GM23338 (cell line): ENCODE measurements at regions not wholly inside any gene's neighbourhood (a gene's known extent, or its start where the extent isn't known, plus 50 kb on each side); places are given as distances from the start of the nearest gene placed in this dataset.
A peak's percentile ranks its signal among the peaks of the same experiment; 100 is the strongest.

Experiments used
- ATAC-seq: fragments of 200-7000 bp; cut with Tn5 transposase; 3 replicates; pipeline ENCODE4 v1.9.1; 2020
- DNase-seq: peaks from one replicate; pipeline ENCODE4 v3.0.0-alpha.2; 2015; ENCODE audit warnings: low spot score
- H2AFZ ChIP-seq: fragments of 200-600 bp; sonication (generic); 2 replicates; pipeline ENCODE4 v1.8.0; 2016; ENCODE audit warnings: antibody characterized with exemption, mild to moderate bottlenecking, moderate library complexity
- H3F3A ChIP-seq: fragments of 200-600 bp; sonication (generic); replicated peaks from 2 replicates; pipeline ENCODE4 v1.8.0; 2017; ENCODE audit warnings: antibody characterized with exemption, mixed run types, low read depth
- H3K27ac ChIP-seq: fragments of 200-600 bp; sonication (generic); 2 replicates; pipeline ENCODE4 v1.6.1; 2016; ENCODE audit warnings: low read depth
- H3K27me3 ChIP-seq: fragments of 200-600 bp; sonication (generic); 2 replicates; pipeline ENCODE4 v1.8.0; 2016; ENCODE audit warnings: mild to moderate bottlenecking, mixed run types, moderate library complexity; ENCODE audit not compliant: insufficient read depth
- H3K36me3 ChIP-seq: fragments of 200-600 bp; sonication (generic); 2 replicates; pipeline ENCODE4 v1.8.0; 2016; ENCODE audit warnings: mild to moderate bottlenecking; ENCODE audit not compliant: insufficient read depth
- H3K4me1 ChIP-seq: fragments of 200-600 bp; sonication (generic); 2 replicates; pipeline ENCODE4 v1.8.0; 2016; ENCODE audit warnings: mild to moderate bottlenecking, moderate library complexity; ENCODE audit not compliant: insufficient read depth
- H3K4me2 ChIP-seq: fragments of 200-600 bp; sonication (generic); 2 replicates; pipeline ENCODE4 v1.7.1; 2017; ENCODE audit warnings: mixed run types
- H3K4me3 ChIP-seq: fragments of 200-600 bp; sonication (generic); 2 replicates; pipeline ENCODE4 v1.6.1; 2016; ENCODE audit warnings: mixed run types
- H3K79me2 ChIP-seq: fragments of 200-600 bp; sonication (generic); replicated peaks from 2 replicates; pipeline ENCODE4 v1.8.0; 2017; ENCODE audit warnings: mild to moderate bottlenecking; ENCODE audit not compliant: insufficient read depth
- H3K9me2 ChIP-seq: fragments of 200-600 bp; sonication (generic); 2 replicates; pipeline ENCODE4 v1.8.0; 2017; ENCODE audit not compliant: insufficient read depth
- H4K20me1 ChIP-seq: fragments of 200-600 bp; sonication (generic); replicated peaks from 2 replicates; pipeline ENCODE4 v1.8.0; 2017; ENCODE audit warnings: mild to moderate bottlenecking; ENCODE audit not compliant: insufficient read depth
- H3K27ac Mint-ChIP-seq: 2 replicates; pipeline ENCODE4 v1.8.0; 2020; ENCODE audit warnings: inconsistent platforms, mild to moderate bottlenecking, moderate library complexity, mixed read lengths
- H3K27me3 Mint-ChIP-seq: 3 replicates; pipeline ENCODE4 v1.8.0; 2022; ENCODE audit warnings: low read depth, mild to moderate bottlenecking, moderate library complexity, mixed read lengths, inconsistent platforms; ENCODE audit not compliant: insufficient read depth, poor library complexity
- H3K36me3 Mint-ChIP-seq: 3 replicates; pipeline ENCODE4 v1.8.0; 2021; ENCODE audit warnings: low read depth, mild to moderate bottlenecking, inconsistent platforms, moderate library complexity, mixed read lengths
- H3K4me1 Mint-ChIP-seq: 3 replicates; pipeline ENCODE4 v1.8.0; 2020; ENCODE audit warnings: mild to moderate bottlenecking, inconsistent platforms, mixed read lengths
- H3K4me3 Mint-ChIP-seq: 3 replicates; pipeline ENCODE4 v1.8.0; 2021; ENCODE audit warnings: moderate library complexity, mild to moderate bottlenecking, inconsistent platforms, mixed read lengths
- H3K9me3 Mint-ChIP-seq: 3 replicates; pipeline ENCODE4 v1.8.0; 2020; ENCODE audit warnings: moderate library complexity, mild to moderate bottlenecking, inconsistent platforms, mixed read lengths
- CREB1 ChIP-seq: fragments of 250-450 bp; sonication (Bioruptor Pico); IDR thresholded peaks from 2 replicates; pipeline ENCODE4 v1.5.0; 2020; ENCODE audit warnings: low read depth, mild to moderate bottlenecking, moderate library complexity
- EZH2 ChIP-seq: fragments of 200-600 bp; sonication (generic); IDR thresholded peaks from one replicate; pipeline ENCODE4 v1.8.0; 2017; ENCODE audit warnings: antibody characterized with exemption, mild to moderate bottlenecking, low read depth; ENCODE audit not compliant: unreplicated experiment
- EZH2phosphoT487 ChIP-seq: fragments of 200-600 bp; sonication (generic); IDR thresholded peaks from one replicate; pipeline ENCODE4 v1.8.1; 2018; ENCODE audit warnings: antibody characterized with exemption; ENCODE audit not compliant: unreplicated experiment
- JUNB ChIP-seq: IDR thresholded peaks from one replicate; pipeline ENCODE4 v1.6.1; 2016; ENCODE audit warnings: antibody characterized with exemption; ENCODE audit not compliant: unreplicated experiment
- POLR2AphosphoS5 ChIP-seq: IDR thresholded peaks from 2 replicates; pipeline ENCODE4 v1.6.1; 2016; ENCODE audit warnings: antibody characterized with exemption, low read depth
- ZNF114 ChIP-seq: fragments of 250-450 bp; sonication (Bioruptor Pico); IDR thresholded peaks from 2 replicates; pipeline ENCODE4 v1.5.0; 2020; ENCODE audit warnings: mild to moderate bottlenecking, moderate library complexity
- ZNF331 ChIP-seq: fragments of 250-450 bp; sonication (Bioruptor Pico); IDR thresholded peaks from 2 replicates; pipeline ENCODE4 v1.5.0; 2020; ENCODE audit warnings: low read depth, mild to moderate bottlenecking, moderate library complexity
- TF ChIP-seq, protein P1 (sequence below): fragments of 250-450 bp; sonication (Bioruptor Pico); IDR thresholded peaks from 2 replicates; pipeline ENCODE4 v1.5.0; 2020; ENCODE audit warnings: mild to moderate bottlenecking, moderate library complexity
- TF ChIP-seq, protein P2 (sequence below), 2 experiments: fragments of 200-600 bp in 1 of 2; sonication (generic) in 1 of 2; conservative IDR thresholded peaks; 2 replicates each; pipeline versions ENCODE4 v1.5.1 to v1.6.1; 2016 to 2017; ENCODE audit warnings: antibody characterized with exemption in 2 of 2, low read depth in 2 of 2, mild to moderate bottlenecking in 2 of 2, moderate library complexity in 1 of 2
- TF ChIP-seq, protein P3 (sequence below): IDR thresholded peaks from one replicate; pipeline ENCODE4 v1.6.1; 2018; ENCODE audit warnings: antibody characterized with exemption; ENCODE audit not compliant: unreplicated experiment

DNA sequence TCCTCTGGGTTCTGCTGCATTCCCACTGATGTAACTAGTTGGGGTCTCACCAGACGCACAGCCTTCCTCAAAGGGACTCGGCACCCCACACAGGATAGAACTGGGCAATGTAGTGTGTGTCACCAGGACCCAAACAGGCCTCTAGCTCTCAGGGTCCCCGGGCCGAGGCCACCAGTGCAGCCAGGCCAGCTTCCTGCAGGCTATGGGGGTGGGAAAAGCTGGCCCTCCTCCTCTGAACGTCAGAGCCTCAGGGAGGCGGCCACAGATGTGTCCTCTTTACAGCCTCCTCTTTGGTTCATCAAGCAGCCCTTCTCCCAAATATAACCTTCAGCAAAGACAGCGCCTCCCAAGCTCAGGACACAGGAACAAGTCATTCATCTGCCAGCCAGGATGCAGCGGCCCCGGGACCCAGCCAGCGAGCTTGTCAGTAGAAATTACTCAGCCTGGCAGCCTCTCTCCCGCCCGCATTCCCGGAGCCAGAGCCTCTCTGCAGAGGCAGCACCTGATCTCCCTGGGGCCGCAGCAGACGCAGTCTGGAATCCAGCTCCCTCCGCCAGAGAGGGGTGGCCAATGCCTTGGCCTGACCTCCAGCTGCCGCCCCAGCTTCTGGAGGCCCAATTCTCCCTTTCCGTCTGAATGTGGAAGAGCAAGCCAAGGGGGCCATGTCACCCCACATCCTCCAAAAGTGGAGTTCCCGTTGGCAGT is 288.5 kb downstream of the FBXW7 start (continued):
- TF ChIP-seq ZNF114 (no peak), CREB1 (CRISPR knock-in tag) (no peak)
- TF ChIP-seq, protein P1, sequence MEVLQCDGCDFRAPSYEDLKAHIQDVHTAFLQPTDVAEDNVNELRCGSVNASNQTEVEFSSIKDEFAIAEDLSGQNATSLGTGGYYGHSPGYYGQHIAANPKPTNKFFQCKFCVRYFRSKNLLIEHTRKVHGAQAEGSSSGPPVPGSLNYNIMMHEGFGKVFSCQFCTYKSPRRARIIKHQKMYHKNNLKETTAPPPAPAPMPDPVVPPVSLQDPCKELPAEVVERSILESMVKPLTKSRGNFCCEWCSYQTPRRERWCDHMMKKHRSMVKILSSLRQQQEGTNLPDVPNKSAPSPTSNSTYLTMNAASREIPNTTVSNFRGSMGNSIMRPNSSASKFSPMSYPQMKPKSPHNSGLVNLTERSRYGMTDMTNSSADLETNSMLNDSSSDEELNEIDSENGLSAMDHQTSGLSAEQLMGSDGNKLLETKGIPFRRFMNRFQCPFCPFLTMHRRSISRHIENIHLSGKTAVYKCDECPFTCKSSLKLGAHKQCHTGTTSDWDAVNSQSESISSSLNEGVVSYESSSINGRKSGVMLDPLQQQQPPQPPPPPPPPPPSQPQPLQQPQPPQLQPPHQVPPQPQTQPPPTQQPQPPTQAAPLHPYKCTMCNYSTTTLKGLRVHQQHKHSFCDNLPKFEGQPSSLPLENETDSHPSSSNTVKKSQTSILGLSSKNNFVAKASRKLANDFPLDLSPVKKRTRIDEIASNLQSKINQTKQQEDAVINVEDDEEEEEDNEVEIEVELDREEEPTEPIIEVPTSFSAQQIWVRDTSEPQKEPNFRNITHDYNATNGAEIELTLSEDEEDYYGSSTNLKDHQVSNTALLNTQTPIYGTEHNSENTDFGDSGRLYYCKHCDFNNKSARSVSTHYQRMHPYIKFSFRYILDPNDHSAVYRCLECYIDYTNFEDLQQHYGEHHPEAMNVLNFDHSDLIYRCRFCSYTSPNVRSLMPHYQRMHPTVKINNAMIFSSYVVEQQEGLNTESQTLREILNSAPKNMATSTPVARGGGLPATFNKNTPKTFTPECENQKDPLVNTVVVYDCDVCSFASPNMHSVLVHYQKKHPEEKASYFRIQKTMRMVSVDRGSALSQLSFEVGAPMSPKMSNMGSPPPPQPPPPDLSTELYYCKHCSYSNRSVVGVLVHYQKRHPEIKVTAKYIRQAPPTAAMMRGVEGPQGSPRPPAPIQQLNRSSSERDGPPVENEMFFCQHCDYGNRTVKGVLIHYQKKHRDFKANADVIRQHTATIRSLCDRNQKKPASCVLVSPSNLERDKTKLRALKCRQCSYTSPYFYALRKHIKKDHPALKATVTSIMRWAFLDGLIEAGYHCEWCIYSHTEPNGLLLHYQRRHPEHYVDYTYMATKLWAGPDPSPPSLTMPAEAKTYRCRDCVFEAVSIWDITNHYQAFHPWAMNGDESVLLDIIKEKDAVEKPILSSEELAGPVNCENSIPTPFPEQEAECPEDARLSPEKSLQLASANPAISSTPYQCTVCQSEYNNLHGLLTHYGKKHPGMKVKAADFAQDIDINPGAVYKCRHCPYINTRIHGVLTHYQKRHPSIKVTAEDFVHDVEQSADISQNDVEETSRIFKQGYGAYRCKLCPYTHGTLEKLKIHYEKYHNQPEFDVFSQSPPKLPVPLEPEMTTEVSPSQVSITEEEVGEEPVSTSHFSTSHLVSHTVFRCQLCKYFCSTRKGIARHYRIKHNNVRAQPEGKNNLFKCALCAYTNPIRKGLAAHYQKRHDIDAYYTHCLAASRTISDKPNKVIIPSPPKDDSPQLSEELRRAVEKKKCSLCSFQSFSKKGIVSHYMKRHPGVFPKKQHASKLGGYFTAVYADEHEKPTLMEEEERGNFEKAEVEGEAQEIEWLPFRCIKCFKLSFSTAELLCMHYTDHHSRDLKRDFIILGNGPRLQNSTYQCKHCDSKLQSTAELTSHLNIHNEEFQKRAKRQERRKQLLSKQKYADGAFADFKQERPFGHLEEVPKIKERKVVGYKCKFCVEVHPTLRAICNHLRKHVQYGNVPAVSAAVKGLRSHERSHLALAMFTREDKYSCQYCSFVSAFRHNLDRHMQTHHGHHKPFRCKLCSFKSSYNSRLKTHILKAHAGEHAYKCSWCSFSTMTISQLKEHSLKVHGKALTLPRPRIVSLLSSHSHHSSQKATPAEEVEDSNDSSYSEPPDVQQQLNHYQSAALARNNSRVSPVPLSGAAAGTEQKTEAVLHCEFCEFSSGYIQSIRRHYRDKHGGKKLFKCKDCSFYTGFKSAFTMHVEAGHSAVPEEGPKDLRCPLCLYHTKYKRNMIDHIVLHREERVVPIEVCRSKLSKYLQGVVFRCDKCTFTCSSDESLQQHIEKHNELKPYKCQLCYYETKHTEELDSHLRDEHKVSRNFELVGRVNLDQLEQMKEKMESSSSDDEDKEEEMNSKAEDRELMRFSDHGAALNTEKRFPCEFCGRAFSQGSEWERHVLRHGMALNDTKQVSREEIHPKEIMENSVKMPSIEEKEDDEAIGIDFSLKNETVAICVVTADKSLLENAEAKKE (CRISPR knock-in tag), result no peak
- TF ChIP-seq, protein P2, sequence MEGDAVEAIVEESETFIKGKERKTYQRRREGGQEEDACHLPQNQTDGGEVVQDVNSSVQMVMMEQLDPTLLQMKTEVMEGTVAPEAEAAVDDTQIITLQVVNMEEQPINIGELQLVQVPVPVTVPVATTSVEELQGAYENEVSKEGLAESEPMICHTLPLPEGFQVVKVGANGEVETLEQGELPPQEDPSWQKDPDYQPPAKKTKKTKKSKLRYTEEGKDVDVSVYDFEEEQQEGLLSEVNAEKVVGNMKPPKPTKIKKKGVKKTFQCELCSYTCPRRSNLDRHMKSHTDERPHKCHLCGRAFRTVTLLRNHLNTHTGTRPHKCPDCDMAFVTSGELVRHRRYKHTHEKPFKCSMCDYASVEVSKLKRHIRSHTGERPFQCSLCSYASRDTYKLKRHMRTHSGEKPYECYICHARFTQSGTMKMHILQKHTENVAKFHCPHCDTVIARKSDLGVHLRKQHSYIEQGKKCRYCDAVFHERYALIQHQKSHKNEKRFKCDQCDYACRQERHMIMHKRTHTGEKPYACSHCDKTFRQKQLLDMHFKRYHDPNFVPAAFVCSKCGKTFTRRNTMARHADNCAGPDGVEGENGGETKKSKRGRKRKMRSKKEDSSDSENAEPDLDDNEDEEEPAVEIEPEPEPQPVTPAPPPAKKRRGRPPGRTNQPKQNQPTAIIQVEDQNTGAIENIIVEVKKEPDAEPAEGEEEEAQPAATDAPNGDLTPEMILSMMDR (conservative IDR thresholded peaks at IDR 0.05; ENCODE audit: low read depth in 2 of 2), result no peak

DNA sequence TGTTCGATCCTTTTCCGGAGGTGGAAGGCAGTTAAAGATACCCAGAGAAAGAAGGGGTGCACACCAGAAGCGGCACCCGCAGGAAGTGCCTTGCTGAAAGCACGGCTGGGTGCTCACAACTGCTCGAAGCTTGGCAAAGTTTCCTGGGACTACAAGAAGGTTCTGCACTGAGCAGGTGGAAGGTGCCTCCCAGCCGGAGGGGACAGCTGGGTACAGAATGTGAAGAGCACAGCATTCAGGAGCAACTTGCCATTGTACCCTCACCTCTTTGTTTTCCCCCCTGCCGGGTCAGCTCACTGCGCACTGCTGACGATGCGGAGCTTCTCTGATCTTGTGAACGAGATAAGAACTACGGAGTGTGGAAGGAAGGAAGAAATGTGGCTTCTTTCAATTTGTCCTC is 289.2 kb downstream of the FBXW7 start:
- H3K9me3 Mint-ChIP-seq, result no peaks in the 10 kb centered on the region
- DNase-seq, result no peak
- no peak for ATAC-seq
- TF ChIP-seq EZH2 (no peak), ZNF114 (no peak), EZH2phosphoT487 (no peak), ZNF331 (CRISPR knock-in tag) (no peak), JUNB (no peak), POLR2AphosphoS5 (no peak)
- TF ChIP-seq, protein P3, sequence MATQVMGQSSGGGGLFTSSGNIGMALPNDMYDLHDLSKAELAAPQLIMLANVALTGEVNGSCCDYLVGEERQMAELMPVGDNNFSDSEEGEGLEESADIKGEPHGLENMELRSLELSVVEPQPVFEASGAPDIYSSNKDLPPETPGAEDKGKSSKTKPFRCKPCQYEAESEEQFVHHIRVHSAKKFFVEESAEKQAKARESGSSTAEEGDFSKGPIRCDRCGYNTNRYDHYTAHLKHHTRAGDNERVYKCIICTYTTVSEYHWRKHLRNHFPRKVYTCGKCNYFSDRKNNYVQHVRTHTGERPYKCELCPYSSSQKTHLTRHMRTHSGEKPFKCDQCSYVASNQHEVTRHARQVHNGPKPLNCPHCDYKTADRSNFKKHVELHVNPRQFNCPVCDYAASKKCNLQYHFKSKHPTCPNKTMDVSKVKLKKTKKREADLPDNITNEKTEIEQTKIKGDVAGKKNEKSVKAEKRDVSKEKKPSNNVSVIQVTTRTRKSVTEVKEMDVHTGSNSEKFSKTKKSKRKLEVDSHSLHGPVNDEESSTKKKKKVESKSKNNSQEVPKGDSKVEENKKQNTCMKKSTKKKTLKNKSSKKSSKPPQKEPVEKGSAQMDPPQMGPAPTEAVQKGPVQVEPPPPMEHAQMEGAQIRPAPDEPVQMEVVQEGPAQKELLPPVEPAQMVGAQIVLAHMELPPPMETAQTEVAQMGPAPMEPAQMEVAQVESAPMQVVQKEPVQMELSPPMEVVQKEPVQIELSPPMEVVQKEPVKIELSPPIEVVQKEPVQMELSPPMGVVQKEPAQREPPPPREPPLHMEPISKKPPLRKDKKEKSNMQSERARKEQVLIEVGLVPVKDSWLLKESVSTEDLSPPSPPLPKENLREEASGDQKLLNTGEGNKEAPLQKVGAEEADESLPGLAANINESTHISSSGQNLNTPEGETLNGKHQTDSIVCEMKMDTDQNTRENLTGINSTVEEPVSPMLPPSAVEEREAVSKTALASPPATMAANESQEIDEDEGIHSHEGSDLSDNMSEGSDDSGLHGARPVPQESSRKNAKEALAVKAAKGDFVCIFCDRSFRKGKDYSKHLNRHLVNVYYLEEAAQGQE, result no peak
- TF ChIP-seq, protein P2 (conservative IDR thresholded peaks at IDR 0.05; ENCODE audit: low read depth in 2 of 2), result no peak
- H3K79me2 ChIP-seq, result no peaks in the 10 kb centered on the region
- peaks cover 10% of the 10 kb centered on the region for H3K4me1 Mint-ChIP-seq
- H3K4me3 Mint-ChIP-seq, result no peak overlapping the region
- no peak overlapping the region; the same call in 1 of the 2 replicates for H3K27ac Mint-ChIP-seq
- no peaks in the 10 kb centered on the region for H3K27me3 ChIP-seq
- H3K36me3 ChIP-seq, result no peaks in the 10 kb centered on the region; the same call in 1 of the 2 replicates
- peaks cover 4% of the 10 kb centered on the region; the same call in 1 of the 2 replicates for H3K4me1 ChIP-seq
- H3K4me2 ChIP-seq, result no peak overlapping the region
- H3K4me3 ChIP-seq, result no peak overlapping the region
- H3K27ac ChIP-seq, result no peak overlapping the region
- peak overlapping the region; percentile 56; the same call in 1 of the 2 replicates for H2AFZ ChIP-seq
- H3K9me2 ChIP-seq, result no peaks in the 10 kb centered on the region
- H3K36me3 Mint-ChIP-seq, result no peaks in the 10 kb centered on the region
- no peaks in the 10 kb centered on the region for H4K20me1 ChIP-seq
- no peaks in the 10 kb centered on the region for H3F3A ChIP-seq
- H3K27me3 Mint-ChIP-seq, result peaks cover 8% of the 10 kb centered on the region
